22Rv1 (cell line): ENCODE measurements at regions not wholly inside any gene's neighbourhood (a gene's known extent, or its start where the extent isn't known, plus 50 kb on each side); places are given as distances from the start of the nearest gene placed in this dataset.
"Not testable (repeated sequence)": the region's sequence is repeated elsewhere in the genome, so short reads cannot be mapped to it uniquely, and the experiment has no call there.

ENCODE experiments used
- CTCF ChIP-seq: fragments of 450-650 bp; IDR thresholded peaks from 2 replicates; pipeline ENCODE4 v1.5.1; 2017; ENCODE audit warnings: mild to moderate bottlenecking
- ZFX ChIP-seq: fragments of 450-650 bp; IDR thresholded peaks from 2 replicates; pipeline ENCODE4 v1.6.1; 2017; ENCODE audit warnings: antibody characterized with exemption, borderline replicate concordance

GRCh38 chr11:87885084-87885483 is 290.2 kb downstream of the RAB38 start:
- TF ChIP-seq CTCF, ZFX: not testable (repeated sequence)
